ENCODE measurements at regions not wholly inside any gene's neighbourhood (a gene's known extent, or its start where the extent isn't known, plus 50 kb on each side); places are given as distances from the start of the nearest gene placed in this dataset.

GRCh38 chr11:129657866-129658525 is 157.7 kb upstream of the TMEM45B start:
- no peak for TF ChIP-seq POLR2A (IDR thresholded peaks at IDR 0.05; ENCODE audit: low read depth, low read length)
- TF ChIP-seq SPI1 (IDR thresholded peaks at IDR 0.05; ENCODE audit: low read depth, low read length), result no peak
- no peak for TF ChIP-seq POLR2AphosphoS5 (IDR thresholded peaks at IDR 0.05; ENCODE audit: low read depth, low read length)
- no peak for TF ChIP-seq TAF1 (IDR thresholded peaks at IDR 0.05; ENCODE audit: low read depth, low read length)
